HepG2 (cell line): ENCODE measurements at regions not wholly inside any gene's neighbourhood (a gene's known extent, or its start where the extent isn't known, plus 50 kb on each side); places are given as distances from the start of the nearest gene placed in this dataset.

Source experiments
- PHF21A ChIP-seq: sonication (generic); formaldehyde crosslinking; IDR thresholded peaks from 2 replicates; pipeline ENCODE4 v1.5.0; 2020; ENCODE audit warnings: mild to moderate bottlenecking, missing genetic modification reagents
- ZNF629 ChIP-seq: sonication (generic); formaldehyde crosslinking; conservative IDR thresholded peaks from 2 replicates; pipeline ENCODE4 v1.5.0; 2020; ENCODE audit warnings: missing genetic modification reagents
- TF ChIP-seq, protein P1 (sequence below): sonication (generic); formaldehyde crosslinking; IDR thresholded peaks from 2 replicates; pipeline ENCODE4 v1.5.0; 2020; ENCODE audit warnings: mild to moderate bottlenecking, missing genetic modification reagents, moderate library complexity

DNA sequence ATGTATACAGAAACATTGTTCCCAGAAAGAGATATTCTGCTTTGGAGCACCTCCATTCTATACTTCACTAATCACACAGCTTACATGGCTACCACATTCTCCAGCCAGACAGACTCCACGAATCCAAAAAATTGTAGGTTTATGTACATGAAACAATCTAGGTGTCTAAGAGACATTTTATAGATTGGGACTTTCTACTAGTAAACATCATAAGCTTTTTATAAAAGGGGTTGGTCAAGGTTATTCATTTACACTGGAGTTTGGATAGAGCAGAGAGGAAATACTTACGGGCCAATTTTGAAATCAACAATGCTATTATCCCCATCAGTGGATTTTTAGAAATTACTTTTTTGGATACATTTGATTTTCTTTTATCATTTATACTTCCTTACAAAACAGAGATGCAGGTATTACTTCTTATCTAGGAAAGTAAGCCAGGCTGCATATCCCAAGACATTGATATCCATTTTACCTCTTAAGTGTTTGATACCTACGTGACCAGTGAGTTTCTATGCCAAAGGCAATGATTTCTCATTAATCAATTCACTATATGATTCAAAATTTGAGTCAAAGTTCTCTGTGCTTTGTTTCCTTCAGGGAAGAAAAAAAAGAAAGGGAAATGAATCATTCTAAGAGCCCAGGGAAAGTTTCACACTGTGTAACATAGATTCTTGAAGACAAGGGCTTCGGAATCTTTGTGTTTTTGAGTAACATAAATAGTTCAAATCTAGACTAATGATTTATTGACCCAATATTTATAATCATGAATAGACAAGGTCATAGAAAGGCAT is 140.5 kb downstream of the PTH2R start:
- TF ChIP-seq ZNF629 (no peak), PHF21A (CRISPR knock-in tag) (no peak)
- TF ChIP-seq, protein P1, sequence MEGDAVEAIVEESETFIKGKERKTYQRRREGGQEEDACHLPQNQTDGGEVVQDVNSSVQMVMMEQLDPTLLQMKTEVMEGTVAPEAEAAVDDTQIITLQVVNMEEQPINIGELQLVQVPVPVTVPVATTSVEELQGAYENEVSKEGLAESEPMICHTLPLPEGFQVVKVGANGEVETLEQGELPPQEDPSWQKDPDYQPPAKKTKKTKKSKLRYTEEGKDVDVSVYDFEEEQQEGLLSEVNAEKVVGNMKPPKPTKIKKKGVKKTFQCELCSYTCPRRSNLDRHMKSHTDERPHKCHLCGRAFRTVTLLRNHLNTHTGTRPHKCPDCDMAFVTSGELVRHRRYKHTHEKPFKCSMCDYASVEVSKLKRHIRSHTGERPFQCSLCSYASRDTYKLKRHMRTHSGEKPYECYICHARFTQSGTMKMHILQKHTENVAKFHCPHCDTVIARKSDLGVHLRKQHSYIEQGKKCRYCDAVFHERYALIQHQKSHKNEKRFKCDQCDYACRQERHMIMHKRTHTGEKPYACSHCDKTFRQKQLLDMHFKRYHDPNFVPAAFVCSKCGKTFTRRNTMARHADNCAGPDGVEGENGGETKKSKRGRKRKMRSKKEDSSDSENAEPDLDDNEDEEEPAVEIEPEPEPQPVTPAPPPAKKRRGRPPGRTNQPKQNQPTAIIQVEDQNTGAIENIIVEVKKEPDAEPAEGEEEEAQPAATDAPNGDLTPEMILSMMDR (CRISPR knock-in tag): no peak
